A549 (cell line): ENCODE measurements at regions not wholly inside any gene's neighbourhood (a gene's known extent, or its start where the extent isn't known, plus 50 kb on each side); places are given as distances from the start of the nearest gene placed in this dataset.

Source experiments
- CTCF ChIP-seq: fragments of >200 bp; sonication (Bioruptor Twin); formaldehyde crosslinking; IDR thresholded peaks from 3 replicates; pipeline ENCODE4 v1.5.1; 2016
- HMGXB4 ChIP-seq: fragments of 250-450 bp; sonication (Bioruptor Pico); IDR thresholded peaks from 2 replicates; pipeline ENCODE4 v1.5.0; 2021; ENCODE audit warnings: mild to moderate bottlenecking, moderate library complexity, borderline replicate concordance
- MAX ChIP-seq: IDR thresholded peaks from 2 replicates; pipeline ENCODE4 v1.6.1; 2012
- NPAS2 ChIP-seq: fragments of 250-450 bp; sonication (Bioruptor Pico); IDR thresholded peaks from 2 replicates; pipeline ENCODE4 v1.8.0; 2022; ENCODE audit warnings: mild to moderate bottlenecking, moderate library complexity, borderline replicate concordance
- PHF8 ChIP-seq: fragments of 200-600 bp; sonication (generic); IDR thresholded peaks from 2 replicates; pipeline ENCODE4 v1.6.1; 2016; ENCODE audit warnings: low read depth, mild to moderate bottlenecking, antibody characterized with exemption, moderate library complexity, borderline replicate concordance
- POLR2A ChIP-seq: IDR thresholded peaks from 2 replicates; pipeline ENCODE4 v1.6.1; 2012; ENCODE audit warnings: mild to moderate bottlenecking, low read length

GRCh38 chr3:107220538-107220937 is 156.7 kb upstream of the CCDC54 start:
- TF ChIP-seq CTCF (no peak), POLR2A (no peak), HMGXB4 (CRISPR knock-in tag) (no peak), MAX (no peak), PHF8 (no peak), NPAS2 (CRISPR knock-in tag) (no peak)
